HL-60 (cell line): ENCODE measurements at regions not wholly inside any gene's neighbourhood (a gene's known extent, or its start where the extent isn't known, plus 50 kb on each side); places are given as distances from the start of the nearest gene placed in this dataset.

Experiments used
- DNase-seq, 2 experiments: peaks; one replicate each; pipeline ENCODE4 v3.0.0-alpha.2; 2010 to 2020; ENCODE audit warnings: low read depth in 1 of 2, low spot score in 1 of 2
- H3K27ac ChIP-seq: fragments of 250-450 bp; sonication (Bioruptor Pico); replicated peaks from 2 replicates; pipeline ENCODE4 v1.5.1; 2020; ENCODE audit warnings: mild to moderate bottlenecking, moderate library complexity
- H3K27me3 ChIP-seq: fragments of 250-450 bp; sonication (Bioruptor Pico); 2 replicates; pipeline ENCODE4 v1.5.1; 2021; ENCODE audit warnings: mild to moderate bottlenecking, moderate library complexity; ENCODE audit not compliant: insufficient read depth, poor library complexity, severe bottlenecking
- H3K4me3 ChIP-seq: replicated peaks from 2 replicates; pipeline ENCODE4 v1.5.1; 2011; ENCODE audit warnings: mild to moderate bottlenecking, control low read depth, low read length; ENCODE audit not compliant: insufficient read depth
- GABPA ChIP-seq: IDR thresholded peaks from 2 replicates; pipeline ENCODE4 v1.6.1; 2012; ENCODE audit warnings: low read depth
- POLR2AphosphoS5 ChIP-seq: IDR thresholded peaks from 2 replicates; pipeline ENCODE4 v1.6.1; 2012; ENCODE audit warnings: low read depth
- SPI1 ChIP-seq: IDR thresholded peaks from 2 replicates; pipeline ENCODE4 v1.6.1; 2012; ENCODE audit warnings: low read depth, mild to moderate bottlenecking, borderline replicate concordance
- TF ChIP-seq, protein P1 (sequence below): IDR thresholded peaks from one replicate; pipeline ENCODE4 v1.5.1; 2011; ENCODE audit warnings: low read length, control low read depth, inconsistent platforms; ENCODE audit not compliant: insufficient read depth
- TF ChIP-seq, protein P2 (sequence below): IDR thresholded peaks from 2 replicates; pipeline ENCODE4 v1.6.1; 2012; ENCODE audit warnings: low read depth; ENCODE audit not compliant: insufficient replicate concordance

DNA sequence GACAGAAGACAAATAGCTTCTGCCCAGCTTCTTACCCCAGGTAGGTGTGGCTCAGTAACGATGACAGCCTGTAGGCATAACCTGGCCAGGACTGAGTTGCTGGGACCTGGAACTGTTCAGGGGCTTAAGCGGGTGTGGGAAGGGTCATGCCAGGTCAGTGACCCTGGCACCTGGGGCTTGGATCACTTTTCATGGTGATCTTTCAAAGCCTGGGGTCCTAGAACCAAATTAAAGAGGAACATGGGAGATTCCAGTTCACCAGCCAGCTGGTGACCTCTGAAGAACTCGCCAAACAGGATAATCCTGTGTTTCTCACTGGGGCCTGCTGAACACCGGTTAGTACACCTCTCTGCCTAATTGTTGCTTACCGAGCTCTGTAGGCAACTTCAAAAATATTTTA, 102.6 kb upstream of the LMNTD1 start:
- H3K27ac ChIP-seq: no peak overlapping the region
- no peak overlapping the region for H3K4me3 ChIP-seq
- DNase-seq: no peak
- no peaks in the 10 kb centered on the region for H3K27me3 ChIP-seq
- TF ChIP-seq, protein P1, sequence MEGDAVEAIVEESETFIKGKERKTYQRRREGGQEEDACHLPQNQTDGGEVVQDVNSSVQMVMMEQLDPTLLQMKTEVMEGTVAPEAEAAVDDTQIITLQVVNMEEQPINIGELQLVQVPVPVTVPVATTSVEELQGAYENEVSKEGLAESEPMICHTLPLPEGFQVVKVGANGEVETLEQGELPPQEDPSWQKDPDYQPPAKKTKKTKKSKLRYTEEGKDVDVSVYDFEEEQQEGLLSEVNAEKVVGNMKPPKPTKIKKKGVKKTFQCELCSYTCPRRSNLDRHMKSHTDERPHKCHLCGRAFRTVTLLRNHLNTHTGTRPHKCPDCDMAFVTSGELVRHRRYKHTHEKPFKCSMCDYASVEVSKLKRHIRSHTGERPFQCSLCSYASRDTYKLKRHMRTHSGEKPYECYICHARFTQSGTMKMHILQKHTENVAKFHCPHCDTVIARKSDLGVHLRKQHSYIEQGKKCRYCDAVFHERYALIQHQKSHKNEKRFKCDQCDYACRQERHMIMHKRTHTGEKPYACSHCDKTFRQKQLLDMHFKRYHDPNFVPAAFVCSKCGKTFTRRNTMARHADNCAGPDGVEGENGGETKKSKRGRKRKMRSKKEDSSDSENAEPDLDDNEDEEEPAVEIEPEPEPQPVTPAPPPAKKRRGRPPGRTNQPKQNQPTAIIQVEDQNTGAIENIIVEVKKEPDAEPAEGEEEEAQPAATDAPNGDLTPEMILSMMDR: no peak
- TF ChIP-seq GABPA: no peak
- TF ChIP-seq, protein P2, sequence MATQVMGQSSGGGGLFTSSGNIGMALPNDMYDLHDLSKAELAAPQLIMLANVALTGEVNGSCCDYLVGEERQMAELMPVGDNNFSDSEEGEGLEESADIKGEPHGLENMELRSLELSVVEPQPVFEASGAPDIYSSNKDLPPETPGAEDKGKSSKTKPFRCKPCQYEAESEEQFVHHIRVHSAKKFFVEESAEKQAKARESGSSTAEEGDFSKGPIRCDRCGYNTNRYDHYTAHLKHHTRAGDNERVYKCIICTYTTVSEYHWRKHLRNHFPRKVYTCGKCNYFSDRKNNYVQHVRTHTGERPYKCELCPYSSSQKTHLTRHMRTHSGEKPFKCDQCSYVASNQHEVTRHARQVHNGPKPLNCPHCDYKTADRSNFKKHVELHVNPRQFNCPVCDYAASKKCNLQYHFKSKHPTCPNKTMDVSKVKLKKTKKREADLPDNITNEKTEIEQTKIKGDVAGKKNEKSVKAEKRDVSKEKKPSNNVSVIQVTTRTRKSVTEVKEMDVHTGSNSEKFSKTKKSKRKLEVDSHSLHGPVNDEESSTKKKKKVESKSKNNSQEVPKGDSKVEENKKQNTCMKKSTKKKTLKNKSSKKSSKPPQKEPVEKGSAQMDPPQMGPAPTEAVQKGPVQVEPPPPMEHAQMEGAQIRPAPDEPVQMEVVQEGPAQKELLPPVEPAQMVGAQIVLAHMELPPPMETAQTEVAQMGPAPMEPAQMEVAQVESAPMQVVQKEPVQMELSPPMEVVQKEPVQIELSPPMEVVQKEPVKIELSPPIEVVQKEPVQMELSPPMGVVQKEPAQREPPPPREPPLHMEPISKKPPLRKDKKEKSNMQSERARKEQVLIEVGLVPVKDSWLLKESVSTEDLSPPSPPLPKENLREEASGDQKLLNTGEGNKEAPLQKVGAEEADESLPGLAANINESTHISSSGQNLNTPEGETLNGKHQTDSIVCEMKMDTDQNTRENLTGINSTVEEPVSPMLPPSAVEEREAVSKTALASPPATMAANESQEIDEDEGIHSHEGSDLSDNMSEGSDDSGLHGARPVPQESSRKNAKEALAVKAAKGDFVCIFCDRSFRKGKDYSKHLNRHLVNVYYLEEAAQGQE: no peak
- TF ChIP-seq SPI1: no peak
- TF ChIP-seq POLR2AphosphoS5: no peak

DNA sequence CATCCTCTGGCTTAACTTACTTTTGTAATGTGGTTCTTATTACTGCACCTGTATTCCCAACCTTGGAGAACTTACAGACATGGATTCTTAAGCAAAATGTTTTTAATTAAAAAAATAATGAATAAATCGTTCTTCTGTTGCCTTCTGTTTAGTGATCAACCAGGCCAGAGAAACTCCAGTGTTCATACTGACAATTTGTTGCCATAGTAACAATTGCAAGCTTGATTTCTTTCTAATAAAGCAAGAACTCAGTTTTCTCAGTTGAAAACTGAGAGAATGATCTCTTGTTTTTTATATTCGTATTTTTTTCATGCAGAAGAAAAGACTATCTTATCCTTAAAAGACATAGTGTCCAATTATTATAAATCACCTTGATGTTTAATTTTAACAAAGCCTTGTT, 106.5 kb upstream of the LMNTD1 start:
- Histone ChIP-seq H3K4me3 (no peak overlapping the region), H3K27ac (no peak overlapping the region), H3K27me3 (no peaks in the 10 kb centered on the region)
- TF ChIP-seq GABPA (no peak), POLR2AphosphoS5 (no peak), SPI1 (no peak)
- TF ChIP-seq, protein P2: no peak
- TF ChIP-seq, protein P1: no peak
- no peak for DNase-seq

DNA sequence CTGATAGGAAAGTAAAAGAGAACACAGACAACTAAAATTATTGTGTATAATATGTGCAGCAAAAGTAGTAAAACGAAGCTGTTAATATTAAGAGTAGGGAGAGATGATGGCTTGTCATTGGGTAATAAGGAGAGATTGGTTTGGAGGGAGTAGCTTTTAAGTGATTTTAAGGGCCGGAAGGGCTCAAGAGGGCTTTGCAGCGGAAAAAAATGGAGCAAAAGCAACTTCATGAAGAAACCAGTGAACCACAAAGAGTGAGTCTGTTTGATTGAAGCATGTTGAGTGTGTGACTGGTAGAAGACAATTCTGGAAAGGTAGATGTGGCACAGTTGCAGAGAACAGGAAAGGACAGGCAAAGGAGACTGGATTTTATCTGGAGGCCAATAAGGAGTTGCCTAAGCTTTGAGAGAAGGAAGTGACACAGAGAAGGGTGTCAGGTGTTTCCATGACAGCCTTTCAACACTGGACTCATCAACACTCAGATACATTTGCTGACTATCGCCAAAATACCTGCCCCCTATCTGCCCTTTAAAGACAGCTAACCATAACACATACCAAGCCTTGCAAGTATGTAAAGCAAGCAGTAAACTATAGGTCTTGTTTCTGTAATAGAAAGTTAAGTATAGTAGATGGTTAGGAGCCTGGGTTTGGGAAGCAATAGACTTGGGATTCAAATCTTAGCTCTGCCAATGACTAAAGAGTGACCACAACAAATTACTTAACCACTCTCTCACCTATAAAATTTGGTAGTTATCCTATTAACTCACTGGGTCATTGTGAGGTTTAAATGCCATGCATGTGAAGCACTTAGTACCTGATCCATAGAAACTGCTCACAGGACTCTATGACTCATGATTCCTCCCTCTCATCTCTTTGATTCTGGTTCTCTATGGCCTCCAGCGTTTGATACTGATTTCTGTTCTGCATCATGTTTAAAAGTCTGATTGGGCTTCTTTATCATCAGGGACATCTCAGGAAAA, 117.3 kb upstream of the LMNTD1 start:
- no peaks in the 10 kb centered on the region for H3K27me3 ChIP-seq
- TF ChIP-seq, protein P2: no peak
- TF ChIP-seq, protein P1: no peak
- TF ChIP-seq SPI1: no peak
- TF ChIP-seq POLR2AphosphoS5: no peak
- no peak for TF ChIP-seq GABPA
- H3K27ac ChIP-seq: no peak overlapping the region
- no peak overlapping the region for H3K4me3 ChIP-seq
- DNase-seq: no peak
